GM23248 (cell line): ENCODE measurements at regions not wholly inside any gene's neighbourhood (a gene's known extent, or its start where the extent isn't known, plus 50 kb on each side); places are given as distances from the start of the nearest gene placed in this dataset.

Experiments
- DNase-seq: peaks from one replicate; pipeline ENCODE4 v3.0.0-alpha.2; 2015
- H2AFZ ChIP-seq: fragments of 200-600 bp; sonication (generic); 2 replicates; pipeline ENCODE4 v1.6.1; 2016; ENCODE audit warnings: antibody characterized with exemption
- H3F3A ChIP-seq: fragments of 200-600 bp; sonication (generic); 2 replicates; pipeline ENCODE4 v1.6.1; 2016; ENCODE audit warnings: mild to moderate bottlenecking, antibody characterized with exemption, mixed run types; ENCODE audit not compliant: insufficient read depth
- H3K27ac ChIP-seq: fragments of 200-600 bp; sonication (generic); 2 replicates; pipeline ENCODE4 v1.5.1; 2016; ENCODE audit warnings: mild to moderate bottlenecking
- H3K27me3 ChIP-seq: fragments of 200-600 bp; sonication (generic); replicated peaks from 2 replicates; pipeline ENCODE4 v1.6.1; 2016; ENCODE audit warnings: mild to moderate bottlenecking; ENCODE audit not compliant: insufficient read depth
- H3K36me3 ChIP-seq: fragments of 200-600 bp; sonication (generic); 2 replicates; pipeline ENCODE4 v1.6.1; 2016; ENCODE audit warnings: low read depth, mild to moderate bottlenecking
- H3K4me1 ChIP-seq: fragments of 200-600 bp; sonication (generic); 2 replicates; pipeline ENCODE4 v1.6.1; 2016; ENCODE audit warnings: mild to moderate bottlenecking; ENCODE audit not compliant: insufficient read depth
- H3K4me2 ChIP-seq: fragments of 200-600 bp; sonication (generic); one replicate; pipeline ENCODE4 v1.6.1; 2016; ENCODE audit warnings: mild to moderate bottlenecking; ENCODE audit not compliant: unreplicated experiment
- H3K4me3 ChIP-seq: fragments of 200-600 bp; sonication (generic); 2 replicates; pipeline ENCODE4 v1.5.1; 2016; ENCODE audit warnings: mild to moderate bottlenecking
- H3K79me2 ChIP-seq: fragments of 200-600 bp; sonication (generic); 2 replicates; pipeline ENCODE4 v1.6.1; 2016; ENCODE audit warnings: mild to moderate bottlenecking; ENCODE audit not compliant: insufficient read depth
- H3K9ac ChIP-seq: fragments of 200-600 bp; sonication (generic); 2 replicates; pipeline ENCODE4 v1.6.1; 2016; ENCODE audit warnings: mild to moderate bottlenecking
- H3K9me2 ChIP-seq: fragments of 200-600 bp; sonication (generic); 2 replicates; pipeline ENCODE4 v1.6.1; 2016; ENCODE audit warnings: mixed run types, mild to moderate bottlenecking, moderate library complexity; ENCODE audit not compliant: insufficient read depth
- H3K9me3 ChIP-seq: fragments of 200-600 bp; sonication (generic); one replicate; pipeline ENCODE4 v1.6.1; 2017; ENCODE audit warnings: low read depth
- H4K20me1 ChIP-seq: fragments of 200-600 bp; sonication (generic); 2 replicates; pipeline ENCODE4 v1.6.0; 2016; ENCODE audit not compliant: insufficient read depth
- EZH2 ChIP-seq: fragments of 200-600 bp; sonication (generic); IDR thresholded peaks from 2 replicates; pipeline ENCODE4 v1.6.1; 2018; ENCODE audit warnings: antibody characterized with exemption, mild to moderate bottlenecking; ENCODE audit not compliant: insufficient read depth, poor library complexity, severe bottlenecking
- EZH2phosphoT487 ChIP-seq: fragments of 200-600 bp; sonication (generic); IDR thresholded peaks from 2 replicates; pipeline ENCODE4 v1.6.1; 2018; ENCODE audit warnings: antibody characterized with exemption, moderate library complexity, mild to moderate bottlenecking, low read depth; ENCODE audit not compliant: insufficient read depth
- WGBS, 2 experiments: methylation state at CpG; one replicate each; pipeline ENCODE4 v1.1.6; 2015 to 2017; ENCODE audit warnings: low lambda C conversion rate in 2 of 2, low coverage in 1 of 2; ENCODE audit errors: missing lambda C conversion rate in 2 of 2; 5-methylcytosine and 5-hydroxymethylcytosine counted together
- in situ Hi-C: fragments of 300-500 bp; cut with MboI; formaldehyde crosslinking; loops from 2 replicates; pipeline ENCODE4 v1.15.0; 2020

- Histone ChIP-seq H3K27ac (no peak overlapping the region), H3K79me2 (no peaks in the 10 kb centered on the region), H3K4me1 (0 out of 2 replicates have a peak, but pooled peaks cover 4% of the 10 kb centered on the region), H4K20me1 (no peaks in the 10 kb centered on the region), H3K4me2 (no peak overlapping the region), H3F3A (no peaks in the 10 kb centered on the region), H3K9ac (no peak overlapping the region), H3K36me3 (no peaks in the 10 kb centered on the region), H3K9me3 (no peaks in the 10 kb centered on the region), H2AFZ (no peak overlapping the region), H3K4me3 (no peak overlapping the region), H3K9me2 (no peaks in the 10 kb centered on the region), H3K27me3 (no peaks in the 10 kb centered on the region)
- no peak for TF ChIP-seq EZH2phosphoT487
- no peak for TF ChIP-seq EZH2
- 77 to 80% methylated on average over 10 of the region's 10 CpGs for WGBS, 2 experiments
- in situ Hi-C loops = no loop called here
- peak; percentile 41 for DNase-seq
Observed at GRCh38 chr3:124277144-124277890, 285.4 kb upstream of the ROPN1 start.

GRCh38 chr3:124281453-124282316 lies 289.8 kb upstream of the ROPN1 start:
- Histone ChIP-seq H3K36me3 (no peaks in the 10 kb centered on the region), H4K20me1 (no peaks in the 10 kb centered on the region), H3K27ac (no peak overlapping the region), H3K9me3 (no peaks in the 10 kb centered on the region), H3K4me3 (no peak overlapping the region), H3K4me1 (peaks cover 12% of the 10 kb centered on the region), H3F3A (peaks cover 11% of the 10 kb centered on the region; the same call in 1 of the 2 replicates), H3K27me3 (no peaks in the 10 kb centered on the region), H3K4me2 (no peak overlapping the region), H3K9ac (no peak overlapping the region), H2AFZ (no peak overlapping the region), H3K9me2 (no peaks in the 10 kb centered on the region), H3K79me2 (no peaks in the 10 kb centered on the region)
- WGBS, 2 experiments = 48% methylated on average over 6 of the region's 6 CpGs
- TF ChIP-seq EZH2phosphoT487 (no peak), EZH2 (no peak)
- DNase-seq = peak; percentile 58
- in situ Hi-C loops = no loop called here

- TF ChIP-seq EZH2phosphoT487 (no peak), EZH2 (no peak)
- Histone ChIP-seq H3K9me3 (no peaks in the 10 kb centered on the region), H3F3A (peaks cover 11% of the 10 kb centered on the region; the same call in 1 of the 2 replicates), H3K27me3 (no peaks in the 10 kb centered on the region), H3K4me1 (peaks cover 12% of the 10 kb centered on the region), H3K9me2 (no peaks in the 10 kb centered on the region), H3K9ac (no peak overlapping the region), H2AFZ (no peak overlapping the region), H3K27ac (peak overlapping the region; percentile 46), H3K79me2 (no peaks in the 10 kb centered on the region), H3K4me3 (no peak overlapping the region), H4K20me1 (no peaks in the 10 kb centered on the region), H3K36me3 (no peaks in the 10 kb centered on the region), H3K4me2 (peak overlapping the region; percentile 10)
- peak; percentile 77 for DNase-seq
- in situ Hi-C loops = no loop called here
- 6 to 10% methylated on average over 3 of the region's 3 CpGs for WGBS, 2 experiments
Observed at GRCh38 chr3:124282751-124283651, 291.1 kb upstream of the ROPN1 start.

GRCh38 chr3:124283652-124284023 lies 291.7 kb upstream of the ROPN1 start:
- TF ChIP-seq EZH2phosphoT487 = no peak
- peak overlapping the region; percentile 46 for H3K27ac ChIP-seq
- peak overlapping the region; percentile 10 for H3K4me2 ChIP-seq
- H3K4me1 ChIP-seq = peaks cover 12% of the 10 kb centered on the region
- no peak overlapping the region for H3K9ac ChIP-seq
- H3K4me3 ChIP-seq = no peak overlapping the region
- H4K20me1 ChIP-seq = no peaks in the 10 kb centered on the region
- no peaks in the 10 kb centered on the region for H3K79me2 ChIP-seq
- no peaks in the 10 kb centered on the region for H3K27me3 ChIP-seq
- DNase-seq = no peak
- no peaks in the 10 kb centered on the region for H3K9me2 ChIP-seq
- H2AFZ ChIP-seq = no peak overlapping the region
- WGBS, 2 experiments = 17 to 23% methylated on average over 2 of the region's 2 CpGs
- in situ Hi-C loops = no loop called here
- no peaks in the 10 kb centered on the region for H3K9me3 ChIP-seq
- no peaks in the 10 kb centered on the region for H3K36me3 ChIP-seq
- peaks cover 11% of the 10 kb centered on the region; the same call in 1 of the 2 replicates for H3F3A ChIP-seq
